ENCODE measurements at regions not wholly inside any gene's neighbourhood (a gene's known extent, or its start where the extent isn't known, plus 50 kb on each side); places are given as distances from the start of the nearest gene placed in this dataset.
"Not testable (repeated sequence)": the region's sequence is repeated elsewhere in the genome, so short reads cannot be mapped to it uniquely, and the experiment has no call there.

DNA sequence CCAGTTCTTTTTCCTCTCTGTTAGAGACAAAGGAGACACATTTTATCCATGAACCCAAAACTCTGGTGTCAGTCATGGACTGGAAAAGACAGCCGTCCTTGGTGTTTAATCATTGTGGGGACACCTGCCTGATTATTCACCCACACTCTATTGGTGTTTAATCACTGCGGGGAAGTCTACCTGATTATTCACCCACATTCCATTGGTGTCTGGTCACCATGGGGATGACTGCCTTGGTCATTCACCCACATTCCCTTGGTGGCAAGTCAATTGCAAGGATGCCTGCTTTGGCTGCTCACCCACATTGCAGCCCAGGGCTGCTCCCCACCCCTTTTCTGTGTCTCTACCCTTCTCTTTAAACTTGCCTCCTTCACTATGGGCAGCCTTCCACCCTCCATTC, 589.7 kb upstream of the AMELY start:
- TF ChIP-seq, protein P1, sequence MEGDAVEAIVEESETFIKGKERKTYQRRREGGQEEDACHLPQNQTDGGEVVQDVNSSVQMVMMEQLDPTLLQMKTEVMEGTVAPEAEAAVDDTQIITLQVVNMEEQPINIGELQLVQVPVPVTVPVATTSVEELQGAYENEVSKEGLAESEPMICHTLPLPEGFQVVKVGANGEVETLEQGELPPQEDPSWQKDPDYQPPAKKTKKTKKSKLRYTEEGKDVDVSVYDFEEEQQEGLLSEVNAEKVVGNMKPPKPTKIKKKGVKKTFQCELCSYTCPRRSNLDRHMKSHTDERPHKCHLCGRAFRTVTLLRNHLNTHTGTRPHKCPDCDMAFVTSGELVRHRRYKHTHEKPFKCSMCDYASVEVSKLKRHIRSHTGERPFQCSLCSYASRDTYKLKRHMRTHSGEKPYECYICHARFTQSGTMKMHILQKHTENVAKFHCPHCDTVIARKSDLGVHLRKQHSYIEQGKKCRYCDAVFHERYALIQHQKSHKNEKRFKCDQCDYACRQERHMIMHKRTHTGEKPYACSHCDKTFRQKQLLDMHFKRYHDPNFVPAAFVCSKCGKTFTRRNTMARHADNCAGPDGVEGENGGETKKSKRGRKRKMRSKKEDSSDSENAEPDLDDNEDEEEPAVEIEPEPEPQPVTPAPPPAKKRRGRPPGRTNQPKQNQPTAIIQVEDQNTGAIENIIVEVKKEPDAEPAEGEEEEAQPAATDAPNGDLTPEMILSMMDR (conservative IDR thresholded peaks at IDR 0.05; ENCODE audit: low read depth, low read length), result no peak
- DNase-seq (ENCODE audit: low read depth), result peak; percentile 4
- no peak overlapping the region for H3K4me3 ChIP-seq (ENCODE audit: low read depth, low read length)

DNA sequence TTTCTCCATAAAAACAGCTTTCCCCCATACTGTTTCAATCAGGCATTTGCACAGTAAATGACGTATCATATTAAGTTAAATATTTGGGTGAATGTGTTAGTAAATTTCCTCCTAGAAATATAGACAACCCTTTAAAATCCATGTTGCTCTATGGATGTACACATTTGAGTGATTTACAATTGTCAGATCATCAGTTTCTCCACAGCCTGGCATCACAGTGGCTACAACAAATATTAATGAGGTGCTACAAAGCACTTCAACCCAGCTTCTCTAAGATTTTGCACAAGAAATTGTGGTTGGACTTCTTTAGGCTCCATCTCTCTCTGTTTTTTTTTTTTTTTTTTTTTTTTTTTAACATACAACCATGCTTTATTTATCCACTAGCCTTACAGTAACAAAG, 584.4 kb upstream of the AMELY start:
- TF ChIP-seq, protein P1 (conservative IDR thresholded peaks at IDR 0.05; ENCODE audit: low read depth, low read length), result no peak
- H3K4me3 ChIP-seq (ENCODE audit: low read depth, low read length), result no peak overlapping the region
- DNase-seq (ENCODE audit: low read depth), result no peak

DNA sequence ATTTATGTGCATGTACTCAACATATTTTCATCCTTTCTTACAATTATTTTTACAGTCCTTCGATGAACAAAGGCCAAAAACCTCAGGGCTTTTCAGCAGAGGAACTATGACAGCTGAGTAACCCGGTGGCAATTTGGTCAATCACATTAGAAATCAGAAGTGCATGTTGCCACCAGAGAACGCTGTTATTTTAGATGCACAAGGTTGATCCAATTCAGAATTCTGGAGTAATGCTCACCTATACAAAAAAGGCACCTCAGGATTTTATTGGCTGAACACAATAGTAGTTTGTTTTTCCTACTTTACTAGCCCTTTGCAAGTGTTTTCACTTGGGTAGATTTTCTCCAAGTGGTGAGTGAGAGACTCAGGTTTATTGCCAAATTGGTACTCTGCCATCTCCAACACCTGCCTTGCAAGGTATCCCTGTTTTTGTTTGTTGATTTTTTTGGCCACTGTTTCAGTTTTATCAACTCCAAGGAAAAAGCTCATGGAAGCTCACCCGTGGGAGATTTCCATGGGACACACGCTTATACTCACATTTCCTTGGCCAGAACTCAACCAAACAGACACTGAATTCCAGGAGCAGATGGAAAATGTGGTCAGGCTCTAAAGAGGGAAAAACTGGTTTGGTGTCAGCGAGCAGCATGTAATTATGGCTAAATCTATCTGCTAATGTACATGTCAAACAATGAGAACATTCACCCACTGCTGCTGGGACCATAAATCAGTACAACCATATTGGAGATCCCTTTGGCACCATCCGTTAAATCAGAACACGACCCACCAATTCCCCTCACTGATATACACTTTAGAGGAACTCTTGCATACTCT, 573.1 kb upstream of the AMELY start:
- not testable (repeated sequence) for DNase-seq (ENCODE audit: low read depth); H3K4me3 ChIP-seq (ENCODE audit: low read depth, low read length)

DNA sequence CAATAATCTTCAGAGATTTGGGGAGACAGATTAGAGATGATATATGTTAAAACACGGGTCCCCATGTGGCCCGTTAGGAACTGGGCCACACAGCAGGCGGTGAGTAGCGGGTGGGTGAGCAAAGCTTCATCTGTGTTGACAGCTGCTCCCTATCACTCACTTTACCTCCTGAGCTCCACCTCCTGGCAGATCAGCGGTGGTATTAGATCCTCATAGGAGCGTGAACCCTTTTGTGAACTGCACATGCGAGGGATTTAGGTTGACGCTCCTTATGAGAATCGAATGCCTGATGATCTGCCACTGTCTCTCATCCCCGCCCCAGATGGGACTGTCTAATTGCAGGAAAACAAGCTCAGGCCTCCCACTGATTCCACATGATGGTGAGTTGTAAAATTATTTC, 560.4 kb upstream of the AMELY start:
- H3K4me3 ChIP-seq (ENCODE audit: low read depth, low read length), result no peak overlapping the region
- TF ChIP-seq, protein P1 (conservative IDR thresholded peaks at IDR 0.05; ENCODE audit: low read depth, low read length), result peak; percentile 27

DNA sequence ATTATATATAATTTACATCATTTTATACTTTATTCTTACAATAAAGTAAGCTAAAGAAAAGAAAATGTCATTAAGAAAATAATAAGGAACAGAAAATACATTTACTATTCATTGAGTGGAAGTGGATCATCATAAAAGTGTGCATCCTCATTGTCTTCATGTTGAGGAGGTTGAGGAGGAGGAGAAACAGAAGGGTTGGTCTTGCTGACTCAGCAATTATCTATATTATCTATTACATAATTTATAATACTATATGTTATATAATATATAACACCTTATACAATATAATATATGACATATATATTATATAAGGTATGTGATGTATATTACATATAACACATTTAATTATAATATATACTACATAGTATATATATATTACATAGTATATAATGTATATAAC, 558.5 kb upstream of the AMELY start:
- H3K4me3 ChIP-seq (ENCODE audit: low read depth, low read length), result no peak overlapping the region
- TF ChIP-seq, protein P1 (conservative IDR thresholded peaks at IDR 0.05; ENCODE audit: low read depth, low read length), result no peak
- DNase-seq (ENCODE audit: low read depth), result no peak

More for the DNA sequence above, 560.4 kb upstream of the AMELY start:
- DNase-seq (ENCODE audit: low read depth), result no peak

DNA sequence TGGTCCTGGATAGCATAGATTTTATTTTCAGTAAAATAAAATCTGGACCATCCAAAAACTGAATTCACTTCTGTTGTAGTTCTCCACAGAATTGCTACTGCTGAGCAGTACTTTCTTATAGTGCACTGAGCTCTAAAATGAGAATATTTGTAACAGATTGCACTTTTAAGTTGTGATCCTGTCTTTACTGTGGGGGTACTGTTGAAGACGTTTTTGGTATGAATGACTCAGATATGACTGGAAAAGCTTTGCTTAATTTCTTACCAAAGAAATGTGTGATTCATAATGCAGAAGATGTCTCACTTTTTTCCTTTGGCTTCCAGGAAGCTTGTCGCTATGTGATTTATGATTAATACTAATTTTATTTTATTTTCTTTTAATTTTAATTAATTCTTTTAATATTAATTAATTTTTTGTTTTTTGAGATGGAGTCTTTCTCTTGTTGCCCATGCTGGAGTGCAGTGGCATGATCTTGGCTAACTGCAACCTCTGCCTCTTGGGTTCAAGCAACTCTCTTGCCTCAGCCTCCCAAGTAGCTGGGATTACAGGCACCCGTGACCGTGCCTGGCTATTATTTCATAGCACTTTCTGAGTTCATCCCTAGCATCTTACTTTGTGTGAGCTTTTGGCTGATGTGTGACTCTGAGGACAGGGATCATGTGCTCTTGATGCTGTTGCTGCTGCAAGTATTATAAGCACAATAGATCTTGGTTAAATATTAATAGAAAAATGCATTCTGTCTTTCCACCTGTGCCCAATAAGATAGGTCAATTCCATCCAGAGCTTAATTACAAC, 557.6 kb upstream of the AMELY start:
- DNase-seq (ENCODE audit: low read depth), result no peak
- TF ChIP-seq, protein P1 (conservative IDR thresholded peaks at IDR 0.05; ENCODE audit: low read depth, low read length), result no peak
- no peak overlapping the region for H3K4me3 ChIP-seq (ENCODE audit: low read depth, low read length)

DNA sequence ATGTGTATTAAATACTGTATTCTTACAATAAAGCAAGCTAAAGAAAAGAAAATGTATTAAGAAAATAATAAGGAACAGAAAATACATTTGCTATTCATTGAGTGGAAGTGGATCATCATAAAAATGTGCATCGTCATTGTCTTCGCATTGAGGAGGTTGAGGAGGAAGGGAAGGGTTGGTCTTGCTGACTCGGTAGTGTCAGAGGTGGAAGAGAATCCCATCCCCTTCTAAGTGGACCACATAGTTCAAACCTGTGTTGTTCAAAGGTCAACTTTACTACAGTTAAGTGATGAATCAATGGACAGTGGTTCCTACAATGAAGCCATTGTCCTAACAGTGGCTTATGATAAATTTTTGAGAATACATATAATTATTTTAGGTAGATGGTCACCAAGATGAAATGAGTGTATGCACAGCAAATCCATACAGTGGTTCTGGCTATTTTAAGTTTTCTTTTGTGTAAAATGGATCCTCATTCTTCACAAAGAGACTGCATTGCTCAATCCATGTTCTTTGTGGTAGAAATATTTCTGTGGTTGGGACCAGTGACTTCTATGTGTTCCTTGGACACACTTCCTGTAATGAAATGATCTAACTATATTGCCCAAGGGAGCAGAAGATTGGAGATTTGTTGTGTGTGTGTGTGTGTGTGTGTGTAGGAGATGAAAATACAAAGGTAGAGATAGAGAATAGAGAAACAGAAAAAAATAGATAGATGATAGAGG, 556.4 kb upstream of the AMELY start:
- TF ChIP-seq, protein P1 (conservative IDR thresholded peaks at IDR 0.05; ENCODE audit: low read depth, low read length), result no peak
- H3K4me3 ChIP-seq (ENCODE audit: low read depth, low read length), result no peak overlapping the region
- DNase-seq (ENCODE audit: low read depth), result no peak
